HG03064 (cell line): ENCODE measurements at regions not wholly inside any gene's neighbourhood (a gene's known extent, or its start where the extent isn't known, plus 50 kb on each side); places are given as distances from the start of the nearest gene placed in this dataset.
"Not testable (repeated sequence)": the region's sequence is repeated elsewhere in the genome, so short reads cannot be mapped to it uniquely, and the experiment has no call there.

ENCODE experiments used
- ATAC-seq: cut with Tn5 transposase; IDR thresholded peaks from one replicate; pipeline ENCODE4 v1.9.1; 2021; ENCODE audit warnings: low read depth; ENCODE audit not compliant: unreplicated experiment

DNA sequence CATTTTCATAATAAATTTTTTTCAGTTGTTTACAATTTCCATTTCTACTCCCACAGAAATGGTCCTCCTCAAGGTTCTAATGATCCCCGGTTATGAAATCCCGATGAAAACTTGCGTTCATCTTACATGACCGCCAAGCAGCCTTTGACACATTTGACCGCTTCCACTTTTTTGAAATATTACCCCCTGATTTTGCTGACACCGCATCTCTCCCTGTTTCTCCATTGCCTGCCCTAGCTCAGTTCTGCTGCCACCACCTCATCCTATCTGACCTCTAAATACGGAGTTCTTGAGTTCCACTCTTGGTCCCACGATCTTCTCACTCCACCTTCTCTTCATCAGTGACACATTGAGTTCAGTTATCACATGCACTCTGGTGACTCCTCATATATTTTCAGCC is 74.1 kb downstream of the SLC35B3 start:
- ATAC-seq: no peak

DNA sequence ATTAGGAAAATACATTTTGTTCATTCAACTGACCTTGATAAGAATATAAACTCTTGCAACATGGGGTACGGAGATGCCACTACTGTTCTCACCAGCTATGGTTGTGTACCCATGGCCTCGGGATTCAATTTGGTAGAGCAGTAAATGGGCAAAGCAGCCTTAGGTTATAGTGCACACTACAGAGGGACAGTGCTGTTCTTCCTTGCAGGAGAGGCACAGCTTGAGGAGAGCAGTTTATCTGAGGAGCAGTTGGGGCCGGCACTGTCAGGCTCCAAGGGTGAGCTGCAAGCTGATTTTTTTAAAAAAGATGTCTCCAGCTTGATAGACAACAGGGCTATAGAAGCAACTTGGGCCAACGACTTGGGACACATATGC is 82.4 kb downstream of the SLC35B3 start:
- no peak for ATAC-seq

DNA sequence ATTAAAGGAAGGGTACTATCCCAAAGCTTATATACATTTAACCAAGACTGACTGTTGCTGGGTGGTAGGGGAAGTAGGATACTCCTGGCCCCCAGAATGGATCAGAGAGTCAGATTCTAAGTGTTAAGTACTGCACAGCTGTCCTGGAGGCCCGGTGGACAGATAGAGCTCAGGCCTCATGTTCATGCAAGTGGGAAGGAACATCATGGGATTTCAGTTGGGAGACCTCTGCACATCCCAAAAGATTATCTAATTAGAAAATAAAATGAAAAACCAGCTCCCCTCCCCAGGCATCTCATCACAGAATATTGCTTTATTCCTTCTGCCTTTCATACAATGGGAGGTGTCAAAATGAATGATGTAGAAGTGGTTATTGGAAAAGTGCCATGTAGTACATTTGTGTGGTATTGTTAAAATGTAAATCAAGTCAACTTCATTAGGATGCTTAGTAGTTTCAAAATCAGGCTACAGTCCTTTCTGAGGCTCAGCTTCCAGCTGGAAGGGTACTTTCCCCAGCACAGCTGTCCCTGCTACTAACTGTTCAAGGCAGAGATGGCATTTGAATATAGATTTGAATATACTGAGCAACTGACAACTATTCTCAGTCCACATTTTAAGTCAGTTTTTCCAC is 82.9 kb downstream of the SLC35B3 start:
- ATAC-seq: no peak

DNA sequence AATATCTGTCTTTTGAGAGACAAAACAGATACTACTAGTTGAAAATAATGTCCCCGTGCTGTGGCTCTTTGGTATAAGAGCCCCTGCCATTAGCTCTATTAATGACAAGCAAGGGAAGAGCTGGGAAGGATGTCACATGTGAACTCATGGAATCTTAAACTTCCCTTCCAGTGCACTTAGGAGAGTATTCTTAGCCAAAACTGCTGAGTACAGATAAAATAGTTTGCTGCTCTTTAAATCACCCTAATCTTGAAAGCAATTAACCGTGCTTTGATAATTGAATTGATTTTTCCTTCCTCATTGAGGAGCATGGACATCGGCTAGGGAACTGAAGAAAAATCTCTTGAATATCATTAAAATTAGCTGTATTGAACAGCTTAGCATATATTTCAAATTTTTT is 91.7 kb downstream of the SLC35B3 start:
- ATAC-seq: no peak

DNA sequence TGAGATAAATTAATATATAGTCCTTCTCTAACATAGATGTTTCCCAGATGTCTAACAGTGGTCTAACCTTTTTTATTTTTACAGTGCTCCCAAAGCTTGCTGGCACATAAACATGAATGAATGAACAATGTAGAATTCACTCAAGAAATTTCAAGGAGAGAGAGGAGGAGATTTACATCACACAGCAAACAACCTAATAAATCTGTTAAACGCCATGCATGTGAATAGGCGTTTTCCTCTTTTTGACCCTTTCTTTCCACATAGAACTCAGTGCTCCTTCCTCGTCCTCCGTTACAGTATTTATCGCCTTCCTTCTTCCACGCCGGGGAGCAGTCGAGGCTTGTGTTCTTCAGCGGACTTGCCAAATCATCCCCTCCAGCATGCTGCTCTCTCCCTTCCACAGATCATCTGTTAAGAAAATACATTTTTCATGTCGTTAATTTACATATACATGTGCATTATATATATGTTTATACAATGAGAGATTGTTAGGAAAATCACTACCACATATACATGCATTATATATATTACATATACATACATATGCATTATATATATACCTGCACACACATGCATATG is 93.0 kb downstream of the SLC35B3 start:
- ATAC-seq: no peak

DNA sequence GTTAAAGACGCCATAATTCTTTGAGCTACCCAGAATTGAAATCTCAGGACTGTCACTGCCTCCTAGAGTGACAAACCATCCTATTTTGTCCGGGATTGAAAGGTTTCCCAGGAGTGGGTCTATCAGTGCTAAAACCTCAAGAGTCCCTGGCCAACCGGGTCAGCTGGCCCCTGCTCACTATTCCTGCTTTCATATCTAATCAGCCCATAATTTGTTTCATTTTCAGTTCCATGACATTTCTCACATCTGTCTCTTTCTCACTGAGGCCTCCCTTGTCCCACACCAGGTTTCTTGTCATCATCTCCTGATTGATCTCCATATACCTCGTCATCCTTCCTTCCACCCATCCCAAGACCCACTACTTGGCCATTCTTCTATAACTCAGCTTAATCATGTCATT is 98.2 kb downstream of the SLC35B3 start:
- ATAC-seq: no peak

DNA sequence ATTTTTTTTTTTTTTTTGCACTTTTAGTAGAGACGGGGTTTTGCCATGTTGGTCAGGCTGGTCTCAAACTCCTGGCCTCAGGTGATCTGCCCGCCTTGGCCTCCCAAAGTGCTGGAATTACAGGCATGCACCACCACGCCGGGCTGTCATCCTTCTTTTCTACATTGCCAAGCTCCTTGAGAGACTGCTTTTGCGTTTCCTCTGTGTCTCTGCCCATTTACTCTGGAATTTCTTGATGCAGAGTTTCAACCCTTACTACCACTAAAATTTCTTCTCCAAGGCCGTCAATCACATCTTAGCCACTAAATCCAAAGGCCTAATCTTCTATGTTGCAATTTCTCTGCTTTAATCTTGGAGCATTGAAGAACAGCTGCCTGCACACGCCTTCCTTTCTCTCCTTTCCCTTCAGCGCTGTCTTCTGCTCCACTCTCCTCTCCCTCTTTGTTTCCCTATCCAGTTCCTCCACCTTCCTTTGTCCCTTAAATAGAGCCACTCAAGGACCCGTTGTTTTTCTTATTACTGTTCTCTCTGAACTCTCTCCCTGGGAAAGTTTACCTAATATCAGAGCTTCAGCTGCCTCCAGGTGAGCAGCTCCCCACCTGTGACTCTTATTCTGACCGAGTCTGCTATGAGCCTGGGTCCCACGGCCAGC is 98.8 kb downstream of the SLC35B3 start:
- ATAC-seq: no peak

DNA sequence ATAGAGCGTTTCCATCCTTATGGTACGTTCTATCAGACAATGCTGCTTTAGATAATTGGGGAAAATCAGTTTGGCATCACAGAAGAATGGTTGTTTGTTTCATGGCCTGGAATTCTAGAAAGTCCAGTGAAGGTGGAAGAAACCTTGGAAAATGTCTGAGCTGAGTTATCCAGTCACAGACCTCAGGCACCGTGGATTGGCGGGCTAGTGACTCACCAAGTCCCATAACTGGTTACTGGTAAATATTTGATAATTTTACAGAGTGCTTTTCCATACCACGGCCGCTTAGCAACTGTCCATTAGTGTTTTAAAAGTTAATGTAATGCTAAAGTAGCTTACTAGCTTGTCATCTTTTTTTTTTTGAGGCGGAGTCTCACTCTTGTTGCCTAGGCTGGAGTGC is 99.4 kb downstream of the SLC35B3 start:
- ATAC-seq: no peak

DNA sequence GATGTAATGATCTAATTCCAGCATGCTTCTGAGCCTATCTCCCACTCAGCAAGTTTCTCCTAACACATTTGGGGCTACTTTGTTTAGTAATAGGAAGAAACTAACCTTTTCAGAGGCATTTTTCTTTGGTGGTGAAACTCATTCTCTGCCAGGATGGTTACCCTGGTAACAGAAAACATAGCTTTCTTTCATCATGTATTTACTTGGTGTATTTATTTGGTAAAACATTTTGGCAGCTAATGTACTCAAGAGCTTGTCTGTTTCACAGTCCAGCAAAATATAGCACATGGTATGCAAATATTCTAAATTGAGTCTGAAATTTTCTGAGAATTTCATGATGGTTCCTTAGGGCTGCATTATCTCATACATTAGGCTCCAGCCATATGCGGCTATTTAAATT is 100.0 kb downstream of the SLC35B3 start:
- no peak for ATAC-seq

DNA sequence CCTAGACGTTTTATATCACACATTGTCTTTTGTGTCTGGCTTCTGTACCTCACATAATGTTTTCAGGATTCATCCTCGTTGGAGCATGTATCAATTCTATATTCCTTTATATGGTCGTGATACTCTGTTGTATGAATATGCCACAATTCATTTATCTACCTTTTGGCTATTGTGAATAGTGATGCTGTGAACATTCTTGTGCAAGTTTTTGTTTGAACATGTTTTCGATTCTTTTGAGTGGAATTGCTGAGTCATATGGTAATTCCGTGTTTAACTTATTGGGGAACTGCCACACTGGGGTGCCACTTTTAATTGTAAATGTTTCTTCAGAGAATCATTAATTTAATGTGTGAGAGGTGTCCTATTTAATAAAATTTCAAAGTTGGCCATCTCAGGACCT is 101.2 kb downstream of the SLC35B3 start:
- ATAC-seq: no peak

DNA sequence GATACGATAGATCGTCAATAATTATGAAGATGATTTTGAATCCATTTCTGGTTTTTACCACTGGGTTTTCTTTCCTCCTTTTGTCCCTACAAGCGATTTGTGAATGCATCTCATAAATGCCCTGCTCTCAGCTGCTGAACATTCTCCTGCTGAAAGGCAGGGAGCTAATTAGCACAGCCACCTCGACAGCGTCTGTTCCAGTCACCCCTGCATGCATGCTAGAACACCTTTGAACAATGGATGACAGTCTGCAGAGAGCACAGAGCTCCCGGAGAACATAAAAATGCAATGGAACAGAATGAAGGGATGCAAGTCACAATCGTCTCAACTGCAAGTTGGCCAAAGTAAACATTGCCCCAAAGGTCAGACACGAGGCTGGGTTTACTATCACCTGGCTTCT is 105.8 kb downstream of the SLC35B3 start:
- ATAC-seq: no peak

DNA sequence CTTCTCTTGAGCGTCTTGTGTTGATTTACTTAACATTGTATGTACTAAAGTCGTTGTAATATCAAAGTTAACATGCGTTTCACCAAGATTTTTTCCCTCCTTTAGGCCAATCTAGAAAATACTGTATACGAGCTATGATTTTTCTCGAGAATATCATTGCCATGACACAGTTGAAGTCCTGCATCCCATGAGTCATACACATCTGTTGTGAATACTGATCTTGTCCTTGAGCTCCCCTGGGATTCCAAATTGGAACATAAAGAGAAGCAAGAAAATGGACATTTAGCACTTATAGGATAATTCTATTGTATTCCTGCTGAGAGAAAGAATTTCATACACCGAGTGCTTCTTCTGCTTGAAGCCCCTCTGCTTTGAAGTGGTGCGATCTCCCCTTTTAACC is 109.6 kb downstream of the SLC35B3 start:
- ATAC-seq: no peak

DNA sequence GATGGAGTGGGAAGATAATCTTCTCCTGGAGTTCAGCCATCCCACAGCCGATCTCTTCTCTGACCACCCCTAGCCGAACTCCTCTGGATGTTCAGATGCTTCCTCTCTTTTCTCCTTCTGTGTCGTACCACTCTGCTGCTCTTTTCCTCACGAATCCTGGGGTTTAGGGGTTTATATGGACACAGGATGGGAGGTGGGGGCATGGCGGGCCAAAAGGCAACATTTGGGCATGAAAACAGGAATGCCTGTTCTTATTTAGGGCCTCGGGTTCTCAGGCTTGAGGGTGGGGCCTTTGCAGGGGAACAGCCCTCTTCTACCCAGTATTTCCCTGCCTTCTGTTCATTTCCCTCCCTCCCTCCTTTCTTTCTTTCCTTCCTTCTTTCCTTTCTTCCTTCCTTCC is 112.7 kb downstream of the SLC35B3 start:
- no peak for ATAC-seq

DNA sequence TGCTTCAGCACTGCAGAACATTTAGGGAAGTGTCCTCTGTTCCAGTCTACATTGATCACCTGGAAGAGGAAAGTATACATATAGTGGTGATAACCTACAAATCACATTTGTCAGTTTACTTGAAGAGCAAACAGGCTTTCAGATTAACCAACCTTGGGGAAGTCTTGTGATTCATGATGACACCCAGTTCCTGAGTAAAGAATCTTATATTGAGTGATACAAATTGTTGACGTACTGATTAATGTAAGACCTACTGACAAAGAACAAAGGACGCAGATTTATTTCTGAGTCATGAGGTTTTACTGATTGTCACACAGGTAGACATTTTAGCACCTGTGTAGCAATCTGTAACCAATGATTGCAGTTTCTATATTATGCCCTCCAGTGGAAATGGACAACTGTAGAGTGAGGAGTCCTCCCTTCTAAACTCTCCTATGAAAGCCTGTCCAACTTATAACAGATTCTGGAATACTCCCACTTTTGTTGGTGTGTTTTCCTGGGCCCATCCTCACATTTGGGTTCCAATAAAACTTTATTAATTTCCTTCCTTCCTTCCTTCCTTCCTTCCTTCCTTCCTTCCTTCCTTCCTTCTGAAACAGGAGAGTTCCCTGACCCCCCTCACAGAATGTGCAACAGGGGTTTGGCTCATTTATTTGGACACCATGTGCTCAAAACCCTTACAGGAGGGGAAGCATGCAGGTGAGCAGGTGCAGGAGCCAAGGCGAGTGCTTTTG is 113.5 kb downstream of the SLC35B3 start:
- no peak for ATAC-seq

DNA sequence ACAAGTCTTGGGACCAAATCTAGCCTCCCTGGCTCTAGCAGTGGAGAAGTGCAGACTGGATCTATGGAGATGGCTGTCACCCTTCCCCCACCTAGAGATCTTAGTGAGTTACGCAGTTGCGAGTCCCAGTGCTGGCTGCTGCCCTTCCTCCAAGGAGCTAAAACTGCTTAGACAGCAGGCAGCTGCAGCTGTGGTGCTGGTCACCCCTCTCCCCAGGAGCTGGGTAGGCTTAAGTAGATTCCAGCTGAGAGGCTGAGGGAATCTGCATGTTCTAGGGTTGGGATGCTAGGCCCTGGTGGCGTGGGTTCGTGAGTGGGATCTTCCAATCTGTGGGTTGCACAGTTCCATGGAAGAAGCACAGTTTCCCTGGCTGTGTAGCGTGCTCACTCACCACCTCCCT is 120.2 kb downstream of the SLC35B3 start:
- no peak for ATAC-seq

DNA sequence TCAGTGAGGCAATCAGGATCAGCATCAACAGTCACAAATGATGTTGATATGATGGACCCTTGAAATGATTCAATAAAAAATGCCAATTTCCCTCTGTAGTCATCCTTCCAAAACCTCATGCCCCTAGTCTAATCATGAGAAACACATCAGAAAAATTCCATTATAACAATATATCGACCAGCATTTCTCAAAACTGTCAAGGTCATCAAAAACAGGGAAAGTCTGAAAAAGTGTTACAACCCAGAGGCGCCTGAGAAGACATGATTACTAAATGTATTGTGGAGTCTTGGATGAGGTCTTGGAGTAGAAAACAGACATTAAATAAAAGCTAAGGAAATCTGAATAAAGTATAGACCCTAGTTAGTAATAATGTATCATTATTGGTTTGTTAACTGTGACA is 133.8 kb downstream of the SLC35B3 start:
- no peak for ATAC-seq

DNA sequence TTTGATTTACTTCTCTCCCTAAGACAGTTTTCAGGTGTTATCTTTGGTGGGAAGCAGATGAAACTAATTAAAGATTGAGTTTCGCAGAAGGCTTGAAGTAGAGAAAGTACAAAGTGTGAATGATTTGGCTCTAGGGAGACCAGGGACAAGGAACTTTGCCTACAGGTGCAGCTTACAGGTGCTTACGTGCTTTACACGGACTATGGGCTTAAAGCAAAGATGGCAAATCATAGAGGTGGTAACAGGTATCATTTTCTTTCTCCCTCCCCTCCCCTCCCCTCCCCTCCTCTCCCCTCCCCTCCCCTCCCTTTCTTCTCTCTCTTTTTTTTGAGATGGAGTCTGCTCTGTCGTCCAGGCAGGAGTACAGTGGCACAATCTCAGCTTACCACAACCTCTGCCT is 136.3 kb downstream of the SLC35B3 start:
- no peak for ATAC-seq

DNA sequence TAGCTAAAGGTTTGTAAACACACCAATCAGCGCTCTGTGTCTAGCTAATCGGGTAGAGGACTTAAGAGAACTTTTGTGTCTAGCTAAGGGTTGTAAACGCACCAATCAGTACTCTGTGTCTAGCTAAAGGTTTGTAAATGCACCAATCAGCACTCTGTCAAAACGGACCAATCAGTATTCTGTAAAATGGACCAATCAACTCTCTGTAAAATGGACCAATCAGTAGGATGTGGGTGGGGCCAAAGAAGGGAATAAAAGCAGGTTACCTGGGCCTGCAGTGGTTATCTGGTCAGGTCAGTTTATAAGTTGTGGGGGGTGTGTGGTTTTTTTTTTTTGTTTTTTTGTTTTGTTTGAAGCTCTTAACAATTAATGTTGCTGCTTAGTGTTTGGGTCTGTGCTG is 152.4 kb downstream of the SLC35B3 start:
- ATAC-seq: not testable (repeated sequence)

DNA sequence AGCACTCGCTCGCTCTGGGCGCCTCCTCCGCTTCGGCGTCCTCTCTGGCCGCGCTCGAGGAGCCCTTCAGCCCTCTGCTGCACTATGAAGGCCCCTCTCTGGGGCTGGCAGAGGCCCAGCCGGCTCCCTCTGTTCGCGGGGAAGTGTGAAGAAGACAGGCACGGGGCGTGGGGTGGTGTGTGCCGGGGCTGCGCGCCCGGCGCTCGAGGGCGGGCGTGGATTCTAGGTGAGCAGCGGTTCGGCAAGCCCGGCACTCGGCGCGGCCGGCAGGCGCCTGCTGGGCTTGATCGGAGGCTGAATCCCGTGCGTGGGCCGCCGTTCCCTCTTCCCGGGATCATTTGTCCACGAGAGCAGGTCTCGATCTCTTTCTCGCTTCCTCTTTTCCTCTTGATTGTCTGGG is 153.0 kb downstream of the SLC35B3 start:
- no peak for ATAC-seq

DNA sequence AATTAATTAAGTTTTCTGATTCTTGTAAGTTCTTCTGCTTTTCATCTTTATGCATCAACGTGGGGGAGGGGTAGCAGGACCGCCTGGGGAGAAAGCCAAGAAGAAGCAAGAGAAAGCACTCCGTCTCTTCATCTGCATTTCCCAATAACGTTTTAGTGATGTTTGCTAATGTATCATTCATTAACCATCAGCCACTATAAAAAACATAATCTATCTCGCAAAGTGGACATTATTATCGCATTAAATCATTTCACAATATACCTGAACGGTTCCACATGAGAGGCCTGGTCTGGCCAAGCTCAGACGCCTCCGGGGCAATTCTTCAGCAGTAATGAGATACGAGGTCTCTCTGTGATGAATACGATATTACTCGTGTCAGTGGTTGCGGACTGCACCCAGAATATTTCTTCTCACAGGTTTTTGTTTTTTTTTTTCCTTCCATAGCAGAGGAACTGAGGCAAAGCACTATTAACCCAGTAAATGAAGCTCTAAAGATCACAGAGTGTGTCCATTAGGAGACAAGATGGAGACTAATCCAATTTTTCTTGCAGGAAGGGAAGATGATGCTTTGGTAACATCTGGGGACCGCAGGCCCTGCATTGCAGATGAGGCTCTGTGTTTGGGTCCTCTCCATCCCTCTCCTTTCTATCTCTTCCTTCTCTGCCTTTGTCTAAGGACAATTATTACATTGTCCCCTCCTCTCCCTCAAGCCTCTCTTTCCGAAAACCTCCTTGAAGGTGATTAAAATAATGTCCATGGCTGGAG is 156.1 kb downstream of the SLC35B3 start:
- no peak for ATAC-seq

DNA sequence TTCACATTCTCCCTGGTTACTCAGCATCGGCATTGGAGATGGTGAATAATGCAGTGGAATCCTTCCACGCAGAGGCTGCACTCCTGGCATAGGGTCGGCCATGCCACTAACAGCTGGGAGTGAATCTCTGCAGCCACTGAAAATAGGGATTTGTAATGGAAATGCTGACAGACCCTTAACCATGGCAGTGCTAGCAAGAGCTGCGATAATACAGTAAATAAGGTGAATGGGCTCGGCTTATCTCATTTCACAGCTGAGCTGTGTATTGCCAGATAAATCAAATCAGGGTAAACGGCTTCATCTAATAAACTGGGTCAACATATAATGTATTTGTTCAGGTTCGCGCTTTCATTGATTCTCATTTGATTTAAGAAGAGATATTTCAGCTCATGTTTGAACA is 156.8 kb downstream of the SLC35B3 start:
- no peak for ATAC-seq
